Ovary (tissue), 3 donors: ENCODE measurements at regions not wholly inside any gene's neighbourhood (a gene's known extent, or its start where the extent isn't known, plus 50 kb on each side); places are given as distances from the start of the nearest gene placed in this dataset.

ENCODE experiments used
- CTCF ChIP-seq, 3 donors: fragments of 450-650 bp in 2 of 3; fragments of 200-600 bp in 1 of 3; IDR thresholded peaks; one replicate each; pipeline versions ENCODE4 v1.5.1 to v1.8.0; 2016 to 2022; ENCODE audit warnings: antibody characterized with exemption in 3 of 3, mild to moderate bottlenecking in 1 of 3
- POLR2A ChIP-seq: fragments of 450-650 bp; IDR thresholded peaks from one replicate; pipeline ENCODE4 v1.6.1; 2017; ENCODE audit warnings: antibody characterized with exemption, mild to moderate bottlenecking, moderate library complexity
- donor health status: DM: no; HTN: no; CAD: no.

GRCh38 chr16:80285104-80285503 lies 255.7 kb upstream of the DYNLRB2 start:
- TF ChIP-seq CTCF (IDR thresholded peaks at IDR 0.05) (no peak), POLR2A (no peak)
